ENCODE measurements at regions not wholly inside any gene's neighbourhood (a gene's known extent, or its start where the extent isn't known, plus 50 kb on each side); places are given as distances from the start of the nearest gene placed in this dataset.
"Not testable (repeated sequence)": the region's sequence is repeated elsewhere in the genome, so short reads cannot be mapped to it uniquely, and the experiment has no call there.

- not testable (repeated sequence) for TF ChIP-seq YY1 (IDR thresholded peaks at IDR 0.05; ENCODE audit: insufficient read depth, insufficient read length); SUZ12 (IDR thresholded peaks at IDR 0.05; ENCODE audit: extremely low read depth, insufficient read depth, insufficient read length); ZNF274 (IDR thresholded peaks at IDR 0.05; ENCODE audit: low read depth, low read length)
Observed at GRCh38 chr4:118556576-118556975, 128.6 kb upstream of the METTL14 start.
